ENCODE measurements at regions not wholly inside any gene's neighbourhood (a gene's known extent, or its start where the extent isn't known, plus 50 kb on each side); places are given as distances from the start of the nearest gene placed in this dataset.

DNA sequence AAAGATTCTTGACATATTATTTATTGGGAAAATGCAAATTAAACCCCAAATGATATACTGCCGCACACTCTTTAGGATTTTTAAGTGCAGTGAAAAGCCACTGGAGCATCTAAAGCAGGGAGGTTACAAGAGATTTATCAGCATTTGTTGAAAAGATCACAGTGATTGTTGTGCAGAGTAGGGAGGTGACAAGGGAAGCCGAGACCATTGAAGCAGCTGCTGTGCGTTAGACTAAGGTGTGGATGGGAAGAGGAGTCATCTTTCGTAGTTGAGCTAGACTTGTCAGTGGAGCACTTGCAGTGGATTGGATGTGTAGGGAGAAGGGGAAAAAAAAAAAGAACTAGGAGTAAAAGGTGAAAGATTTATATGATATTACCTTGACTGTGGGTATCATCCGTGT lies 854.6 kb downstream of the NTRK3 start:
- no peaks in the 10 kb centered on the region for H3K27me3 ChIP-seq (ENCODE audit: control insufficient read depth, insufficient read depth, low read length)
- ChIA-PET CTCF (no interaction called here), POLR2A (no interaction called here)
- intact Hi-C loops (cut with micrococcal nuclease; ENCODE audit: unreplicated experiment) = no loop called here
- TF ChIP-seq POLR2AphosphoS5 (IDR thresholded peaks at IDR 0.05; ENCODE audit: low read depth, low read length) (no peak), TCF7L2 (IDR thresholded peaks at IDR 0.05; ENCODE audit: low read depth, low read length) (no peak), SIN3A (IDR thresholded peaks at IDR 0.05; ENCODE audit: borderline replicate concordance, insufficient read depth, low read depth, low read length) (no peak)
- TF ChIP-seq, protein P1, sequence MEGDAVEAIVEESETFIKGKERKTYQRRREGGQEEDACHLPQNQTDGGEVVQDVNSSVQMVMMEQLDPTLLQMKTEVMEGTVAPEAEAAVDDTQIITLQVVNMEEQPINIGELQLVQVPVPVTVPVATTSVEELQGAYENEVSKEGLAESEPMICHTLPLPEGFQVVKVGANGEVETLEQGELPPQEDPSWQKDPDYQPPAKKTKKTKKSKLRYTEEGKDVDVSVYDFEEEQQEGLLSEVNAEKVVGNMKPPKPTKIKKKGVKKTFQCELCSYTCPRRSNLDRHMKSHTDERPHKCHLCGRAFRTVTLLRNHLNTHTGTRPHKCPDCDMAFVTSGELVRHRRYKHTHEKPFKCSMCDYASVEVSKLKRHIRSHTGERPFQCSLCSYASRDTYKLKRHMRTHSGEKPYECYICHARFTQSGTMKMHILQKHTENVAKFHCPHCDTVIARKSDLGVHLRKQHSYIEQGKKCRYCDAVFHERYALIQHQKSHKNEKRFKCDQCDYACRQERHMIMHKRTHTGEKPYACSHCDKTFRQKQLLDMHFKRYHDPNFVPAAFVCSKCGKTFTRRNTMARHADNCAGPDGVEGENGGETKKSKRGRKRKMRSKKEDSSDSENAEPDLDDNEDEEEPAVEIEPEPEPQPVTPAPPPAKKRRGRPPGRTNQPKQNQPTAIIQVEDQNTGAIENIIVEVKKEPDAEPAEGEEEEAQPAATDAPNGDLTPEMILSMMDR (IDR thresholded peaks at IDR 0.05) = no peak
- TF ChIP-seq, protein P2, sequence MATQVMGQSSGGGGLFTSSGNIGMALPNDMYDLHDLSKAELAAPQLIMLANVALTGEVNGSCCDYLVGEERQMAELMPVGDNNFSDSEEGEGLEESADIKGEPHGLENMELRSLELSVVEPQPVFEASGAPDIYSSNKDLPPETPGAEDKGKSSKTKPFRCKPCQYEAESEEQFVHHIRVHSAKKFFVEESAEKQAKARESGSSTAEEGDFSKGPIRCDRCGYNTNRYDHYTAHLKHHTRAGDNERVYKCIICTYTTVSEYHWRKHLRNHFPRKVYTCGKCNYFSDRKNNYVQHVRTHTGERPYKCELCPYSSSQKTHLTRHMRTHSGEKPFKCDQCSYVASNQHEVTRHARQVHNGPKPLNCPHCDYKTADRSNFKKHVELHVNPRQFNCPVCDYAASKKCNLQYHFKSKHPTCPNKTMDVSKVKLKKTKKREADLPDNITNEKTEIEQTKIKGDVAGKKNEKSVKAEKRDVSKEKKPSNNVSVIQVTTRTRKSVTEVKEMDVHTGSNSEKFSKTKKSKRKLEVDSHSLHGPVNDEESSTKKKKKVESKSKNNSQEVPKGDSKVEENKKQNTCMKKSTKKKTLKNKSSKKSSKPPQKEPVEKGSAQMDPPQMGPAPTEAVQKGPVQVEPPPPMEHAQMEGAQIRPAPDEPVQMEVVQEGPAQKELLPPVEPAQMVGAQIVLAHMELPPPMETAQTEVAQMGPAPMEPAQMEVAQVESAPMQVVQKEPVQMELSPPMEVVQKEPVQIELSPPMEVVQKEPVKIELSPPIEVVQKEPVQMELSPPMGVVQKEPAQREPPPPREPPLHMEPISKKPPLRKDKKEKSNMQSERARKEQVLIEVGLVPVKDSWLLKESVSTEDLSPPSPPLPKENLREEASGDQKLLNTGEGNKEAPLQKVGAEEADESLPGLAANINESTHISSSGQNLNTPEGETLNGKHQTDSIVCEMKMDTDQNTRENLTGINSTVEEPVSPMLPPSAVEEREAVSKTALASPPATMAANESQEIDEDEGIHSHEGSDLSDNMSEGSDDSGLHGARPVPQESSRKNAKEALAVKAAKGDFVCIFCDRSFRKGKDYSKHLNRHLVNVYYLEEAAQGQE (IDR thresholded peaks at IDR 0.05; ENCODE audit: insufficient read depth in 1 of 2, low read depth in 2 of 2, low read length in 1 of 2) = no peak
- H3K4me3 ChIP-seq (ENCODE audit: low read depth in 2 of 2, low read length in 2 of 2) = no peak overlapping the region
- no peaks in the 10 kb centered on the region for H3K4me1 ChIP-seq (ENCODE audit: control insufficient read depth, insufficient read depth, low read length)
- DNase-seq (ENCODE audit: low read depth, low spot score) = no peak
- H3K9me3 ChIP-seq (ENCODE audit: control insufficient read depth, insufficient read depth, low read depth, low read length) = peaks cover 5% of the 10 kb centered on the region; the same call in 1 of the 2 replicates
- in situ Hi-C loops (cut with HindIII; ENCODE audit: low pct_unique_long_range_greater_than_20kb, low sequenced_read_pairs) = no loop called here
- no TSS peak for BruUV-seq (replicated peaks)
- no peaks in the 10 kb centered on the region for H3K36me3 ChIP-seq (ENCODE audit: control insufficient read depth, insufficient read depth, low read length)
- ATAC-seq = no peak
- no peak overlapping the region for H3K27ac ChIP-seq (ENCODE audit: low read length)

DNA sequence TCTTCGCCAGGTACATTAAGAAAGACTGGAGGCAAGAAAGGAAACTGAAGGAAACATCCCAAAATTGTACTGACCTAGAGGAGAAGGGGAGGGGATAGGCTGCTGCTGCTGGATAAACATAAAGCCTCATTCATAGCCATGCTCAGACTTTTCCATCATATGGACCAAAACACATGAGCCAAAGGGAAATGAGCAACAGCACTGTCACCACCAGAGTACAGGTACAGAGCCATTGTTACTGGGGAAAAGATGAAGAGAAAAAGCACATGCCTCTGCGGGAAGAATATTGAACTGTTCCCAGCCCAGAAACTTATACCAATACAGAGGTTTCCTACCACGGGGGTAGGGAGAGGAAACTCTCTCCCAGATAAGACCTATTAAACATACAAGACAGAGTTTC lies 861.9 kb downstream of the NTRK3 start:
- Histone ChIP-seq H3K36me3 (ENCODE audit: control insufficient read depth, insufficient read depth, low read length) (no peaks in the 10 kb centered on the region), H3K4me1 (ENCODE audit: control insufficient read depth, insufficient read depth, low read length) (no peaks in the 10 kb centered on the region), H3K27ac (ENCODE audit: low read length) (no peak overlapping the region), H3K27me3 (ENCODE audit: control insufficient read depth, insufficient read depth, low read length) (no peaks in the 10 kb centered on the region), H3K9me3 (ENCODE audit: control insufficient read depth, insufficient read depth, low read depth, low read length) (peaks cover 5% of the 10 kb centered on the region; the same call in 1 of the 2 replicates), H3K4me3 (ENCODE audit: low read depth in 2 of 2, low read length in 2 of 2) (no peak overlapping the region)
- ChIA-PET POLR2A (no interaction called here), CTCF (no interaction called here)
- no TSS peak for BruUV-seq (replicated peaks)
- ATAC-seq = no peak
- in situ Hi-C loops (cut with HindIII; ENCODE audit: low pct_unique_long_range_greater_than_20kb, low sequenced_read_pairs) = no loop called here
- DNase-seq (ENCODE audit: low read depth, low spot score) = no peak
- TF ChIP-seq TCF7L2 (IDR thresholded peaks at IDR 0.05; ENCODE audit: low read depth, low read length) (no peak), POLR2AphosphoS5 (IDR thresholded peaks at IDR 0.05; ENCODE audit: low read depth, low read length) (no peak), SIN3A (IDR thresholded peaks at IDR 0.05; ENCODE audit: borderline replicate concordance, insufficient read depth, low read depth, low read length) (no peak)
- TF ChIP-seq, protein P1 (IDR thresholded peaks at IDR 0.05) = no peak
- TF ChIP-seq, protein P2 (IDR thresholded peaks at IDR 0.05; ENCODE audit: insufficient read depth in 1 of 2, low read depth in 2 of 2, low read length in 1 of 2) = no peak
- intact Hi-C loops (cut with micrococcal nuclease; ENCODE audit: unreplicated experiment) = no loop called here
